Stomach (tissue), 4 donors: ENCODE measurements at regions not wholly inside any gene's neighbourhood (a gene's known extent, or its start where the extent isn't known, plus 50 kb on each side); places are given as distances from the start of the nearest gene placed in this dataset.

Experiments
- CTCF ChIP-seq, 7 experiments: fragments of 450-650 bp in 4 of 7; fragments of 200-600 bp in 3 of 7; sonication (generic) in 3 of 7; IDR thresholded peaks; one replicate each; pipeline ENCODE4 v1.5.1; 2016 to 2019; ENCODE audit warnings: antibody characterized with exemption in 7 of 7, control low read depth in 2 of 7, mild to moderate bottlenecking in 1 of 7
- POLR2AphosphoS5 ChIP-seq, 3 donors: sonication (generic); formaldehyde crosslinking; IDR thresholded peaks; one replicate each; pipeline ENCODE4 v1.6.1; 2016; ENCODE audit warnings: antibody characterized with exemption in 3 of 3

GRCh38 chr6:3962291-3963280, 113.4 kb downstream of the FAM50B start:
- TF ChIP-seq POLR2AphosphoS5 (IDR thresholded peaks at IDR 0.05) (no peak), CTCF (IDR thresholded peaks at IDR 0.05) (no peak)
